GM13977 (cell line): ENCODE measurements at regions not wholly inside any gene's neighbourhood (a gene's known extent, or its start where the extent isn't known, plus 50 kb on each side); places are given as distances from the start of the nearest gene placed in this dataset.

Source experiments
- DNase-seq: peaks from one replicate; pipeline ENCODE4 v3.0.0; 2012; ENCODE audit warnings: low spot score
- in situ Hi-C: fragments of 300-500 bp; cut with MboI; formaldehyde crosslinking; loops from one replicate; pipeline ENCODE4 v1.12.0; 2022; ENCODE audit warnings: low sequenced_read_pairs, low pct_unique_long_range_greater_than_20kb, mixed read lengths, inconsistent platforms; ENCODE audit not compliant: unreplicated experiment
- TF ChIP-seq, protein P1 (sequence below): IDR thresholded peaks from 2 replicates; pipeline ENCODE4 v1.5.1; 2012; ENCODE audit warnings: mild to moderate bottlenecking, control low read depth; ENCODE audit not compliant: insufficient read depth; ENCODE audit errors: extremely low read depth, missing control alignments

DNA sequence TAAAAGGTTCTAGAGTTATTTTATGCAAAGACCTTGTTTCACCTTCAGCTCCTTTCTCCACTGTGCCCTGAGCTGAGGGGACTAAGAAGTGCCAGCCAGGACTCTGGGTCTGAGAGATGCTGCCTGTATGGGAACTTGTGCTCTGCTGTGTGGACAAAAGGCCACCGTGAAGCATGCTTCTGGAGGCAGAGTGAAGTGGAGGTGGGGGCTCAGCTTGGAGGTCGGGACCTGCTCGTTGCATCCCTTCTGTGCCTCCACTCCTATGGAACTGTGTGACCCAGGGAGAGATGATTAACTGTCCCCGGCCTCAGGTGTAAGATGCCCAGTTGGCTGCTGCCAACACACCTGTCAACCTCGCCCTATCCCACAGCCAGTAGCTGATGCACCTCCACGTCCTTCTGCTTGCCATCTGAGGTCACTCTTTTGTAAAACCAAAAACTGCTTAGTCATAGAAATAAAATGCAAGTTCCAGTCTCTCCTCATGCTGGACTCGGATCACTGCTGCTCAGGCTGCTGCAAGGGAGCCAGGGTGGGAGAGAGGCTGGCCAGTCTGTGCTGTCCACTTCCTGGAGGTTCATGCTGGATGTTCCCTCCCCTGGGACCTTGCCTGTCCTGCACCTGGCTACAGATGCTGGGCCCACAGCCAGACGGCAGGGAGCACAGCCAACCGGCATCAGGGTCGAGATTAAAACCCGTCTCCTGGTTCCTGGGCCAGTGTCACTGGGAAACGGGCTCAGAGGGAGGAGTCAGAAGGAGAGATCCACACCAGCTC is 113.2 kb downstream of the ACKR3 start:
- no peak for DNase-seq
- TF ChIP-seq, protein P1, sequence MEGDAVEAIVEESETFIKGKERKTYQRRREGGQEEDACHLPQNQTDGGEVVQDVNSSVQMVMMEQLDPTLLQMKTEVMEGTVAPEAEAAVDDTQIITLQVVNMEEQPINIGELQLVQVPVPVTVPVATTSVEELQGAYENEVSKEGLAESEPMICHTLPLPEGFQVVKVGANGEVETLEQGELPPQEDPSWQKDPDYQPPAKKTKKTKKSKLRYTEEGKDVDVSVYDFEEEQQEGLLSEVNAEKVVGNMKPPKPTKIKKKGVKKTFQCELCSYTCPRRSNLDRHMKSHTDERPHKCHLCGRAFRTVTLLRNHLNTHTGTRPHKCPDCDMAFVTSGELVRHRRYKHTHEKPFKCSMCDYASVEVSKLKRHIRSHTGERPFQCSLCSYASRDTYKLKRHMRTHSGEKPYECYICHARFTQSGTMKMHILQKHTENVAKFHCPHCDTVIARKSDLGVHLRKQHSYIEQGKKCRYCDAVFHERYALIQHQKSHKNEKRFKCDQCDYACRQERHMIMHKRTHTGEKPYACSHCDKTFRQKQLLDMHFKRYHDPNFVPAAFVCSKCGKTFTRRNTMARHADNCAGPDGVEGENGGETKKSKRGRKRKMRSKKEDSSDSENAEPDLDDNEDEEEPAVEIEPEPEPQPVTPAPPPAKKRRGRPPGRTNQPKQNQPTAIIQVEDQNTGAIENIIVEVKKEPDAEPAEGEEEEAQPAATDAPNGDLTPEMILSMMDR = no peak
- in situ Hi-C loops = no loop called here

DNA sequence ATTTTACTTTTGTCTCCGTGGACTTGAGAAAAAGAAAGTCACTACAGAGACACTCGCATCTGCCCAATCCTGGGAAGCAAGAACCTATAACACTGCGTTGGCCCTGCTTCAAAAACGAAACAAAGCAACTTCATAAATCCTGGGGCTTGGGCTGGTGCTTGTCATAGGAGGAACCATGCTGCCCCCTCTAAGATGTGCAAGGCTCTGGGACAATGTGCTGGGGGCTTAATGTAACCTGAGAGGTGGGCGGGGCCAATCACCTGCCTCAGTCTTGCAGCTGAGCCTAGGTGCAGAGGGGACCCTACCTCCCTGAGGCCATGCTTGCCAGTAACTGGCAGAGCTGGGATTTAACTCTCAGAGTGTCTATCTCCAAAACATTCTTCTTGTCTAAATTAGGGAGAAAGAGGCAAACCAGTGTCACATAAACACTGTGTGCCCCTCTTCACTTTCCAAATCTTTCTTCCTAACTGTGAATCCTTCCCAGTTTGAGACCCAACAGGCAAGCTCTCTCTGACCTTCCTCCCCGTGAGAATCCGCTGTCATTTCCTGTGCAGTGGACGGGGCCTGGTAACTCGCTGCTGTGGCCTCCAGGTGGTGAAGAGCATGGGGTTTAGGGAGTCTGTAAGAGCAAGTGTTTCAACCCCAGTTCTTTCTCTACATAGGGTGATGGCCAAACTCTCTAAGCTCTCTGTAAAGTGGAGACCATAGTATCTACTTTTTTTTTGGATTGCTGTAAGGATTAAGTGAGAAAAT is 115.1 kb downstream of the ACKR3 start:
- in situ Hi-C loops = no loop called here
- no peak for DNase-seq
- TF ChIP-seq, protein P1 = no peak

- in situ Hi-C loops = no loop called here
- DNase-seq = no peak
- TF ChIP-seq, protein P1 = no peak
Observed at GRCh38 chr2:236685361-236685760, 115.7 kb downstream of the ACKR3 start.

- in situ Hi-C loops = no loop called here
- DNase-seq = no peak
- TF ChIP-seq, protein P1 = no peak
Observed at GRCh38 chr2:236685979-236686520, 116.4 kb downstream of the ACKR3 start.

DNA sequence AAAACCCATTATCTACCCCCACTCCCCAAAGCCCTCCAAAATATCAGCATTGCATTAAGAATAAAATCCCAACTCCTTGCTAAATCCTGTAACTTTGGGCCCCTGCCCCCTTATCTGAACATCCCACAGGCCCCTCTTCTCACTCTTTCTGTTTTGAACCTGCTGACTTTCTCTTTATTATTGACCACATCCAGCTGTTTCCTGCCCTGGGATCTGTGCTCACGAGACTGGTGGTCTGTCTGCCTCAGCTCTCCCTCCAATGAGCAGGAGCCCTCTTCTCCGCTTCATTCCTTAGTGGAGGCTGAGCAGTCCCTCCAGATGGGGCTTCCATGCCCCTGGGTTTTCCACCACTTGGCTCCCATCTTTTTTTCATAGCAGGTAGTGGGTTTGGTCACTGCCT is 116.9 kb downstream of the ACKR3 start:
- TF ChIP-seq, protein P1 = no peak
- DNase-seq = no peak
- in situ Hi-C loops = no loop called here

- in situ Hi-C loops = no loop called here
- TF ChIP-seq, protein P1 = no peak
- no peak for DNase-seq
Observed at GRCh38 chr2:236687296-236687965, 117.8 kb downstream of the ACKR3 start.
